HepG2 (cell line): ENCODE measurements at regions not wholly inside any gene's neighbourhood (a gene's known extent, or its start where the extent isn't known, plus 50 kb on each side); places are given as distances from the start of the nearest gene placed in this dataset.

Source experiments
- ATAC-seq: fragments of 200-7000 bp; cut with Tn5 transposase; 3 replicates; pipeline ENCODE4 v1.9.1; 2020; ENCODE audit warnings: mild to moderate bottlenecking, moderate library complexity
- BruUV-seq: library from RNA; stranded (reverse); fragments of 400-500 nt; replicated peaks from 2 replicates; lab custom pipeline; 2021; lab: Mats Ljungman, UMichigan
- CTCF ChIA-PET: fragments of 300-600 bp; formaldehyde crosslinking; extraction: SDS; loops from one replicate; lab custom pipeline; 2021; ENCODE audit warnings: low total read pairs, inconsistent platforms, low intra/inter-chr PET ratio; lab: Yijun Ruan, JAX
- POLR2A ChIA-PET: fragments of 350-600 bp; sonication (Branson Sonifier 250); formaldehyde crosslinking; loops from one replicate; lab custom pipeline; 2020; ENCODE audit warnings: antibody characterized with exemption, inconsistent platforms; lab: Yijun Ruan, JAX
- DNase-seq: peaks from one replicate; pipeline ENCODE4 v3.0.0-alpha.2; 2015; ENCODE audit warnings: low spot score
- FAIRE-seq: peaks from 3 replicates; lab custom pipeline; 2011; peaks lifted over from hg19 to GRCh38; lab: Jason Lieb, UNC
- H2AFZ ChIP-seq: one replicate; pipeline ENCODE4 v1.6.1; 2011; ENCODE audit warnings: low read length, inconsistent platforms
- H3K27ac ChIP-seq: fragments of 300-600 bp; 3 replicates; pipeline ENCODE4 v1.8.0; 2011; ENCODE audit warnings: mixed run types, mild to moderate bottlenecking, mixed read lengths, low read length, inconsistent platforms; ENCODE audit not compliant: insufficient read depth; ENCODE audit errors: extremely low read length
- H3K27me3 ChIP-seq, 2 experiments: fragments of 200-600 bp in 1 of 2; 2 replicates in 1 of 2; 3 replicates in 1 of 2; pipeline versions ENCODE4 v1.6.0 to v1.8.0; 2011; ENCODE audit warnings: low read length in 2 of 2, mild to moderate bottlenecking in 2 of 2, moderate library complexity in 2 of 2, inconsistent platforms in 1 of 2; ENCODE audit not compliant: insufficient read depth in 2 of 2, control insufficient read depth in 1 of 2
- H3K36me3 ChIP-seq, 2 experiments: fragments of 200-600 bp in 1 of 2; replicated peaks in 1 of 2; 2 replicates in 1 of 2; 3 replicates in 1 of 2; pipeline versions ENCODE4 v1.5.1 to v1.8.0; 2011; ENCODE audit warnings: low read length in 2 of 2, inconsistent platforms in 1 of 2; ENCODE audit not compliant: insufficient read depth in 2 of 2, control insufficient read depth in 1 of 2
- H3K4me1 ChIP-seq: 2 replicates; pipeline ENCODE4 v1.5.1; 2012; ENCODE audit warnings: low read length, inconsistent platforms; ENCODE audit not compliant: insufficient read depth
- H3K4me2 ChIP-seq: 2 replicates; pipeline ENCODE4 v1.6.0; 2011; ENCODE audit warnings: low read depth, low read length, inconsistent platforms
- H3K4me3 ChIP-seq, 3 experiments: fragments of 200-600 bp in 1 of 3; sonication (generic), shearing (Covaris generic) in 1 of 3; replicated peaks in 1 of 3; 2 replicates each; pipeline ENCODE4 v1.5.1; 2011 to 2016; ENCODE audit warnings: low read length in 3 of 3, inconsistent platforms in 2 of 3, low read depth in 2 of 3, mild to moderate bottlenecking in 2 of 3, control low read depth in 1 of 3, mixed read lengths in 1 of 3; ENCODE audit not compliant: insufficient read depth in 1 of 3
- H3K79me2 ChIP-seq: one replicate; pipeline ENCODE4 v1.6.1; 2011; ENCODE audit warnings: low read length, inconsistent platforms; ENCODE audit not compliant: insufficient read depth
- H3K9ac ChIP-seq: 2 replicates; pipeline ENCODE4 v1.6.0; 2011; ENCODE audit warnings: mild to moderate bottlenecking, low read depth, low read length, inconsistent platforms; ENCODE audit not compliant: insufficient read depth
- H3K9me3 ChIP-seq: 2 replicates; pipeline ENCODE4 v1.5.1; 2012; ENCODE audit warnings: mild to moderate bottlenecking, low read length
- H4K20me1 ChIP-seq: 2 replicates; pipeline ENCODE4 v1.6.0; 2011; ENCODE audit warnings: inconsistent platforms, mild to moderate bottlenecking, low read length, moderate library complexity; ENCODE audit not compliant: insufficient read depth
- DPF2 ChIP-seq: sonication (generic); formaldehyde crosslinking; IDR thresholded peaks from 2 replicates; pipeline ENCODE4 v1.4.0; 2020; ENCODE audit warnings: mild to moderate bottlenecking, low read depth, missing genetic modification reagents, borderline replicate concordance
- FOXK2 ChIP-seq: fragments of 450-650 bp; IDR thresholded peaks from 2 replicates; pipeline ENCODE4 v1.6.1; 2016
- HHEX ChIP-seq: IDR thresholded peaks from 2 replicates; pipeline ENCODE4 v1.6.1; 2016; ENCODE audit warnings: control low read depth
- HNRNPL ChIP-seq: fragments of 200-400 bp; formaldehyde crosslinking; IDR thresholded peaks from 2 replicates; pipeline ENCODE4 v1.6.1; 2017; ENCODE audit warnings: mild to moderate bottlenecking, low read depth, low read length
- MIXL1 ChIP-seq: IDR thresholded peaks from 2 replicates; pipeline ENCODE4 v1.6.1; 2016
- NR2F1 ChIP-seq, 2 experiments: fragments of 450-650 bp in 1 of 2; formaldehyde crosslinking in 1 of 2; IDR thresholded peaks; 2 replicates each; pipeline versions ENCODE4 v1.5.0 to v1.6.1; 2016 to 2020; ENCODE audit warnings: mild to moderate bottlenecking in 1 of 2, missing compliant biosample characterization in 1 of 2, missing genetic modification reagents in 1 of 2, moderate library complexity in 1 of 2
- SAFB2 ChIP-seq: sonication (generic); formaldehyde crosslinking; IDR thresholded peaks from 2 replicates; pipeline ENCODE4 v1.5.1; 2020; ENCODE audit warnings: missing genetic modification reagents, low read depth, mild to moderate bottlenecking, borderline replicate concordance
- ZFP36L1 ChIP-seq: sonication (generic); formaldehyde crosslinking; IDR thresholded peaks from 2 replicates; pipeline ENCODE4 v1.8.0; 2022; ENCODE audit warnings: mild to moderate bottlenecking, missing genetic modification reagents, moderate library complexity
- ZFP41 ChIP-seq: sonication (generic); formaldehyde crosslinking; IDR thresholded peaks from 2 replicates; pipeline ENCODE4 v1.4.0; 2020; ENCODE audit warnings: mild to moderate bottlenecking, missing genetic modification reagents, borderline replicate concordance
- ZNF180 ChIP-seq: sonication (generic); formaldehyde crosslinking; IDR thresholded peaks from 2 replicates; pipeline ENCODE4 v1.4.0; 2020; ENCODE audit warnings: low read depth, missing genetic modification reagents, borderline replicate concordance
- ZNF251 ChIP-seq: sonication (generic); formaldehyde crosslinking; IDR thresholded peaks from 2 replicates; pipeline ENCODE4 v1.9.0; 2021; ENCODE audit warnings: mild to moderate bottlenecking, missing genetic modification reagents
- ZNF691 ChIP-seq: sonication (generic); formaldehyde crosslinking; IDR thresholded peaks from 2 replicates; pipeline ENCODE4 v1.4.0; 2020; ENCODE audit warnings: missing genetic modification reagents, low read depth, mild to moderate bottlenecking, borderline replicate concordance
- ZNF781 ChIP-seq: sonication (generic); formaldehyde crosslinking; IDR thresholded peaks from 2 replicates; pipeline ENCODE4 v1.5.1; 2020; ENCODE audit warnings: borderline replicate concordance, mild to moderate bottlenecking, missing genetic modification reagents; ENCODE audit errors: not compliant biosample characterization
- ZNF788 ChIP-seq: sonication (generic); formaldehyde crosslinking; IDR thresholded peaks from 2 replicates; pipeline ENCODE4 v1.5.0; 2020; ENCODE audit warnings: mild to moderate bottlenecking, missing genetic modification reagents, borderline replicate concordance
- WGBS: methylation state at CpG from one replicate; pipeline ENCODE4 v1.1.6; 2017; ENCODE audit warnings: low lambda C conversion rate; 5-methylcytosine and 5-hydroxymethylcytosine counted together
- in situ Hi-C: cut with HindIII; loops from 2 replicates; pipeline ENCODE4 v1.10.0; 2017; ENCODE audit warnings: low pct_unique_long_range_greater_than_20kb; ENCODE audit not compliant: extremely low pct_ligation_motif_present
- intact Hi-C: fragments of 100-400 bp; cut with micrococcal nuclease; formaldehyde crosslinking; loops from one replicate; pipeline ENCODE4 v1.10.0; 2022; ENCODE audit not compliant: unreplicated experiment
- TF ChIP-seq, protein P1 (sequence below): sonication (generic); formaldehyde crosslinking; IDR thresholded peaks from 2 replicates; pipeline ENCODE4 v1.4.0; 2020; ENCODE audit warnings: low read depth, missing genetic modification reagents
- TF ChIP-seq, protein P2 (sequence below): IDR thresholded peaks from 2 replicates; pipeline ENCODE4 v1.6.1; 2012; ENCODE audit warnings: low read depth, low read length, improper control_type of control experiment

- DNase-seq (no peak), FAIRE-seq (no peak), ATAC-seq (no peak)
- Histone ChIP-seq H4K20me1 (no peaks in the 10 kb centered on the region), H3K4me1 (no peaks in the 10 kb centered on the region), H3K4me3 (no peak overlapping the region), H3K79me2 (no peaks in the 10 kb centered on the region), H3K36me3 (no peaks in the 10 kb centered on the region), H3K9ac (no peak overlapping the region), H3K27ac (no peak overlapping the region), H3K27me3 (peaks cover 0 to 1% of the 10 kb centered on the region in 2 experiments; a peak in 1 of 5 replicates), H3K9me3 (no peaks in the 10 kb centered on the region), H3K4me2 (no peak overlapping the region), H2AFZ (no peak overlapping the region)
- POLR2A ChIA-PET = no interaction called here
- no peak for TF ChIP-seq ZNF251 (CRISPR knock-in tag)
- TF ChIP-seq, protein P1, sequence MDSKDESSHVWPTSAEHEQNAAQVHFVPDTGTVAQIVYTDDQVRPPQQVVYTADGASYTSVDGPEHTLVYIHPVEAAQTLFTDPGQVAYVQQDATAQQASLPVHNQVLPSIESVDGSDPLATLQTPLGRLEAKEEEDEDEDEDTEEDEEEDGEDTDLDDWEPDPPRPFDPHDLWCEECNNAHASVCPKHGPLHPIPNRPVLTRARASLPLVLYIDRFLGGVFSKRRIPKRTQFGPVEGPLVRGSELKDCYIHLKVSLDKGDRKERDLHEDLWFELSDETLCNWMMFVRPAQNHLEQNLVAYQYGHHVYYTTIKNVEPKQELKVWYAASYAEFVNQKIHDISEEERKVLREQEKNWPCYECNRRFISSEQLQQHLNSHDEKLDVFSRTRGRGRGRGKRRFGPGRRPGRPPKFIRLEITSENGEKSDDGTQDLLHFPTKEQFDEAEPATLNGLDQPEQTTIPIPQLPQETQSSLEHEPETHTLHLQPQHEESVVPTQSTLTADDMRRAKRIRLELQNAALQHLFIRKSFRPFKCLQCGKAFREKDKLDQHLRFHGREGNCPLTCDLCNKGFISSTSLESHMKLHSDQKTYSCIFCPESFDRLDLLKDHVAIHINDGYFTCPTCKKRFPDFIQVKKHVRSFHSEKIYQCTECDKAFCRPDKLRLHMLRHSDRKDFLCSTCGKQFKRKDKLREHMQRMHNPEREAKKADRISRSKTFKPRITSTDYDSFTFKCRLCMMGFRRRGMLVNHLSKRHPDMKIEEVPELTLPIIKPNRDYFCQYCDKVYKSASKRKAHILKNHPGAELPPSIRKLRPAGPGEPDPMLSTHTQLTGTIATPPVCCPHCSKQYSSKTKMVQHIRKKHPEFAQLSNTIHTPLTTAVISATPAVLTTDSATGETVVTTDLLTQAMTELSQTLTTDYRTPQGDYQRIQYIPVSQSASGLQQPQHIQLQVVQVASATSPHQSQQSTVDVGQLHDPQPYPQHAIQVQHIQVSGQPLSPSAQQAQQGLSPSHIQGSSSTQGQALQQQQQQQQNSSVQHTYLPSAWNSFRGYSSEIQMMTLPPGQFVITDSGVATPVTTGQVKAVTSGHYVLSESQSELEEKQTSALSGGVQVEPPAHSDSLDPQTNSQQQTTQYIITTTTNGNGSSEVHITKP (CRISPR knock-in tag) = no peak
- no peak for TF ChIP-seq ZNF788
- TF ChIP-seq NR2F1 (CRISPR knock-in tag; IDR thresholded peaks at IDR 0.05) = no peak
- no peak for TF ChIP-seq ZNF691 (CRISPR knock-in tag)
- no peak for TF ChIP-seq ZFP36L1 (CRISPR knock-in tag)
- no peak for TF ChIP-seq ZFP41
- TF ChIP-seq MIXL1 = no peak
- no peak for TF ChIP-seq ZNF180 (CRISPR knock-in tag)
- TF ChIP-seq HNRNPL = no peak
- TF ChIP-seq ZNF781 = no peak
- TF ChIP-seq, protein P2, sequence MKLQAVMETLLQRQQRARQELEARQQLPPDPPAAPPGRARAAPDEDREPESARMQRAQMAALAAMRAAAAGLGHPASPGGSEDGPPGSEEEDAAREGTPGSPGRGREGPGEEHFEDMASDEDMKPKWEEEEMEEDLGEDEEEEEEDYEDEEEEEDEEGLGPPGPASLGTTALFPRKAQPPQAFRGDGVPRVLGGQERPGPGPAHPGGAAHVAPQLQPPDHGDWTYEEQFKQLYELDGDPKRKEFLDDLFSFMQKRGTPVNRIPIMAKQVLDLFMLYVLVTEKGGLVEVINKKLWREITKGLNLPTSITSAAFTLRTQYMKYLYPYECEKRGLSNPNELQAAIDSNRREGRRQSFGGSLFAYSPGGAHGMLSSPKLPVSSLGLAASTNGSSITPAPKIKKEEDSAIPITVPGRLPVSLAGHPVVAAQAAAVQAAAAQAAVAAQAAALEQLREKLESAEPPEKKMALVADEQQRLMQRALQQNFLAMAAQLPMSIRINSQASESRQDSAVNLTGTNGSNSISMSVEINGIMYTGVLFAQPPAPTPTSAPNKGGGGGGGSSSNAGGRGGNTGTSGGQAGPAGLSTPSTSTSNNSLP = no peak
- no peak for TF ChIP-seq DPF2 (CRISPR knock-in tag)
- TF ChIP-seq SAFB2 (CRISPR knock-in tag) = no peak
- no peak for TF ChIP-seq FOXK2
- TF ChIP-seq HHEX (CRISPR knock-in tag) = no peak
- in situ Hi-C loops = loop anchor here (25.0 kb wide), 1 partner anchor 657 kb away; no protein-coding TSS in a partner anchor
- CTCF ChIA-PET = no interaction called here
- intact Hi-C loops = loop anchor here (10.0 kb wide), 1 partner anchor 475 kb away; no protein-coding TSS in a partner anchor
- WGBS = 9% methylated on average over 3 of the region's 3 CpGs
- BruUV-seq = no TSS peak
Observed at GRCh38 chr11:28679795-28680468, 571.7 kb downstream of the METTL15 start.
